HT-29 (cell line): ENCODE measurements at regions not wholly inside any gene's neighbourhood (a gene's known extent, or its start where the extent isn't known, plus 50 kb on each side); places are given as distances from the start of the nearest gene placed in this dataset.

Experiments
- DNase-seq: peaks from one replicate; pipeline ENCODE4 v3.0.0-alpha.2; 2015; ENCODE audit warnings: low spot score

DNA sequence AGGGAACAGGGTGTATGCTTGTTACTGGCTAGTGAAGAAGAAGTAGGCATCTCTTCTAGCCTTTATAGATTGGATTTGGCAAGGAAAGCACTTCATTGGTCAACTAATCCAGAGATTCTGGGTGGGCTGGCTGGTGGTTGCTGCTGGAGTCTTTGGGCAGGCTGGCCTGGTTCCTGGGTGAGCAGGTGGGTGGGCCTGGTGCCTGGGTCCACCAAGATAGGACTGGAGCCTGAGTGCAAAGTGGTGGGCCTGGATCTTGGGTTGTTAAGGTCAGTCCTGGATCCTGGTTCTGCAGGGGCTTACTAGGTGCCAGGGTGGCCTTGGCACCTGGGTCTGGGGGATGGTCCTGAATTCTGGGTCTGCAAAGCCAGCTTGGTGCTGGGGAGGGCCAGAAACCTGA is 482.4 kb upstream of the GHITM start:
- no peak for DNase-seq

DNA sequence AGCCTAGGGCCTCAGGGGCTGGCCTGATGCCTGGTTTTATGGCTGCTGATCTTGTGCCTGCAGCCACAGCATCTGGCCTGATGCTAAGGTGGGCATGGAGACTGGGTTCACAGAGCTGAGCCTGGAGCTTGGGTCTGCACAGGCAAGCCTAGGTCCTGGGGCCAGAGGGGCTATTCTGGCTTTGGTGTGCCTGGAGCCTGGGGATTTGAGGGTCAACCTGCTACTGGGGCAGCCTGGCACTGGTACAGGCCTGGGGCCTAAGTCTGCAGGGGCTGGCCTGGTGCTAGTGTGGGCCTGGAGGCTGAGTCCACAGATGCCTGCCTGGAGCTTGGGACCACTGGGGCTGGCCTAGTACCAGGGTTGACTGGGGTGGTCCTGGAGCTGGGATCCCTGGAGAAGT is 481.8 kb upstream of the GHITM start:
- no peak for DNase-seq

DNA sequence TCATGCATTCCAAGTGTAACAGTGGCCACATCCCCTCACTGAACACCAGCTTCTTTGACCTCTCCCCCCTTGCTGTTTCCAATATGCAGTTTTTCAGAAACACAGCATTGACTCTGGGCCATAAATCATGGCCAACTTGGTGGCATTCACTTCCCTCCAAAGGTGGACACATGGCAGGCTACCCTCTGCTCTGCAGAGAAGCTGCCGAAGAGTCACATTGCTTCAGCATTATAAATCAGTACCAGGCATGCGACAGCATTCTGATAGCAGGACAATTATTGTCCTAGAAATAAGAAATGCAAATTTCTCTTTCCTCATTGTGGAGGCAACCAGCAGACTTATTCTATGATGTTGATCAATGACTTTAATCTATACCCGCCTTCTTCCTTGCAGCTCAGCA is 475.4 kb upstream of the GHITM start:
- no peak for DNase-seq

DNA sequence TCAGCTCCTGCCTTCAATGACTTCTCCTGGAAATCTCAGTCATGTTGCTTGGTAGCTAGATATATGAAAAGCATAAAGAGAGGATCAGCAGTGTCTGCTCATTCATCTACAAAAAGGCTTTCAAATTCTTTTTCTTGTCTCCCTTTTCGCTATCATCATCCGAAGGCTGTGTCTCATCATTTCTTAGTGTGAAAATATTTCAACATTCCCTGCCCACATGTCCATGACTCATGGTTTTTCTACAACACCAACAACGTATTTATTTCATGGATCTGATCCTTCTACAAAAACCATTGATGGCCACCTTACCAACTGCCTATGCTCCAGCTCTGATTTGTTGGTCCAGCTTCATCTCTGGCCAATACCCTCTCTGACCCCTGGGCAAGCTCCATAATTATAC is 472.5 kb upstream of the GHITM start:
- DNase-seq = no peak

DNA sequence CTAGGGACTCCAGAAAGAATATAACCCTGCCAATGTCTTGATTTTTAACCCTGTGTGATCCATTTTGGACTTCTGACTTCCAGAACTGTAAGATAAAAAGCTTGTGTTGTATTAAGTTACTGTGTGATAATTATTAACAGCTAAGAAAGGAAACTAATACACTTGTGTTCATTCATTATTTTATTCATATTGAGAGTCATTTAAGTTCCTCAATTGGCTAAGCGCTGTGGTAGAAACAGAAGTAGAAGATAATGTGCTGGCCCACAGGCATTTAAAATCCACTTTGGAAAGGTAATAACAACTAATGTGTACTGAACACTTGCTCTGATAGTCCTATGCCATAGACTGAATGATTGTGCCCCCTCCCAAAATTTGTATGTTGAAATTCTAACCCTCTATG is 471.7 kb upstream of the GHITM start:
- DNase-seq = no peak

DNA sequence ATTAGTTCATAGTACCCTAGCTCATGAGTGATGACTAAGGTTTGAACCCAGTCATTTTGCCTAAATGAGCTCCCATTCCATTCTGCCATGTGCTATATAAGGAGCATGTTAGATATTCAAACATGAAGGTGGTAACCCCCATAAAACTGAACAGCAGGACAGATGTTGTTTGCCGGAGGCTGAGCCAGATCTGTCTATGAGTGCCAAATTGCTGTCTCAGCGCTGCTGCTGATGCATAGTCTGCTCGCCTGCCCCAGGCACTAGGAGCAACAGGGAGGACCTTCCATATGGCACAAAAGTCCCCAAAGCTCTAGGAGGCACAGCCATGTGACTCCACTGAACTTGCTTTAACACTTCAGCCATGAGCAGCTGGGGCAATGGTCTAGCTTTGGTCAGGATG is 466.0 kb upstream of the GHITM start:
- no peak for DNase-seq

DNA sequence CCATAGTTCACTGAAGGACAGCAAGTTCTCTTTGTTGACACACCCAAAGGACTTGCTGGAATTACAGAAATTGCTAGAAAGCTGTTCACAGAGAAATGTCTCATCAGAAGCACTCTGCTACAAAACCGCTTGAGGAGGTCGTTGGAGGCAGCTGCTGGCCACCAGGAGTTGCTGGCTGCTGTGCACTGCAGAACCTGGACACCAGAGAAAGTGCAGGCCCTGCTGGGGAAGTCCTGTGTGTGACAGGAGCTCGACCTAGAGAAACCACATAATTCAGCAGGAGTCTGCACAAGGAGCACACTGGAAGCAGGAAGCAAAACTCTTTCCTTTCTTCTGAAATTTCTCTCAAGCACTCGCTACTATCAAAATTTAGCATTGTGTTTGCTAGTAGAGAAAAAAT is 461.5 kb upstream of the GHITM start:
- peak; percentile 2 for DNase-seq

DNA sequence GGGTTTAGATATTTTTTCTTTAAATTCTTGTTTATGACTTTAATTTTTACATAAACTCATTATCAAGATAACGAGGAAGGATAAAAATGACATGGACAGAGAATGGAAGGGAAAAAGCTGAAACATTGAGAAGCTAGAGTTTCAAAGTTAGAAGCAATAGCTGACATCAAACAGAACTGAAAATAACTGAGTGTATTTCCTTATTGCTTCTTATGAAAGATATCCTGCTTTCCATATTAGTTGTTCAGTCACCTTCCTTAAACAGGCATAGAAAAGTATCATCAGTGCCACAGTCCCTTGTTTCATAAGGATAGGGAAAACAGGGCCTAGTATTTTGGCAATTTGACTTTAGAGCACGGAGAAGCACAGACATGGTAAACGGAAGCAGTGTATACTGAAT is 460.5 kb upstream of the GHITM start:
- no peak for DNase-seq

DNA sequence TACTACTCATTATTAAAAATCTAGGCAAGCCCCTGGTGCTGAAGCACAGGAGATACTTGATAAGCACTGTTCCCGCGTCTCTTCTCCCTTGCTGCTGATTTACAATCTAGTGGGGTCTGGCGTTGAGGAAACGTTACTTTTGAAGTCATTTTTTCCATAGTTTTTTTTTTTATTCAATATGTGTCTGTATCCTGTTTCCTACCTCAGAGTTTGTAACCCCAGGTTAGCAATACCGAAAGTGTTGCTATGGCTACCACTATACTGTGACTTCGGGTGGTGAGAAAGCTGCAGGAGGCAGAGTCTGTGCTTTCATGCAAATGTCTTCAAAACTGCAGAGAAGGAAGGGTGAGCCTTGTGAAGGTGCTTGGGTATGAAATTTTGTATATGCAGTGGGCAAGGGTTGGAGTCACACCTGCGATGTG is 458.8 kb upstream of the GHITM start:
- DNase-seq = no peak

DNA sequence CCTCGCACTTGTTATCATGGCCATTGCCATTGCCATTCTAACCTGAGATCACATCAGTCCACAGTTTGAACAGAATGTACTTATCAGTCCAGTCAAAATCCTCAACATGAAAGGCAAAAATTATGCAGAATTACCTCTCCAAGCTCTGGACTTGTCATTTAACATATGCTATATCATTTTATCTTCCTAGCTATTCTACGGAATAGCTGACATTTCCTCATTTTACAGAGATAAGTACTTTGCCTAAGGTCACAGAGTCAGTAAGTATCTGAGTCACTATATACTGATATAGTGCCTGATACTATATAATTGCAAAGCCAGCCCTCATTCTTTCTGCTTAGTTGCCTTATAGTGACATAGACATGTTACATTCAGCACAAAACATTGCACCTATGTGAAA is 456.9 kb upstream of the GHITM start:
- DNase-seq = no peak

DNA sequence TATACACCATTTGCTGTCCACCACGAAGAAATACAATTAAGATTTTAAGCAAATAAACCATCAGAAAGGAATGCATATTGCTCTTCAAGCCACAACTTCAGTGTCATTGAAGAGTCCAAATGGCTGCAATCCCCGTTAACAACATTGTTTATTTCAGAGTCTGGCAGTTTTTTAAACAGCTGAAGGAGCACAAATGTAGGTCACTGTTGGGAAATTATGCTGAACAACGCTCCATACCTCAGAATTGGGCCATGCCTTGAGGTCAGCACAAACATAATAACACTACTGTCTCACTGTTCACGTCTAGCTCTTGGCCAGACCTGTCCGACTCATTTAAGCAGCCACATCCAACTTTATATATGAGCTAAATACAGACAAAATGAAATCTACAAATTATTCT is 453.9 kb upstream of the GHITM start:
- no peak for DNase-seq

DNA sequence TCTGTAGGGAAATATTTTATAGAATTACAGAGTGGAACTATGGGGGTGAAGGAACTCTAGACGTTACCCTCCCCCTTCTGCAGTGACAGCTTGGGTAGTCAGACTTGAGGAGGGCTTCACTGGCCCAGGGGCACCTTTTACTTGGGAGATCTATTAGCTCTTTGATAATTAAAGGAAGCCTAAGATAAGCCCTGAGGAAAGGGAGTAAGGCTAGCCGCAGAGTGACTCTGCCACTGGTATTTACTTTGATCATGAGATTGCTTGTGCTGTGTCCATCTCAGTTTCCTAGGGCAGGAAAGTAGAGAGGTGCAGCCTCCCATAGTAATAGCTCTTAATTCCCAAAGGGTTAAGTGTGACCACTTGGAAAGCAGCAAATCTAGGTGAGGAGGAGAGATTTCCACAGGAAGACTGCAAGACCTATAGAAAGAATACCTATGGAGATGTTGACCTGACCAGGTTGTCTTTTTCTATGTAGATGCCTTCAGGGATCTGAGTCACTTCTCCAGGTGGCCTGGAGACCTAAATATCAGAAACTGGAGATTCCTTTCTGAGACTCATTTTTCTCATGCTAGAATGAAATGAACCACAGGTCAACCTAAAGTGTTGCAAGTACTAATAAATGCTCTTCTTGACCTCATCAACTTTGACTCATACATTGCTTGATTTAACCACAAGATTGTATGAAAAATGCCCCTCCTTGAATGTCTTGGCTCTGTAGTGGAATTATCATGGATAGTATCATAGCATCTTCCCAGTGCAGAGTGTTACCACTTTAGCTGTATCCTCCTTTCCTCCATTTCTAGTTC is 447.3 kb upstream of the GHITM start:
- DNase-seq = no peak

DNA sequence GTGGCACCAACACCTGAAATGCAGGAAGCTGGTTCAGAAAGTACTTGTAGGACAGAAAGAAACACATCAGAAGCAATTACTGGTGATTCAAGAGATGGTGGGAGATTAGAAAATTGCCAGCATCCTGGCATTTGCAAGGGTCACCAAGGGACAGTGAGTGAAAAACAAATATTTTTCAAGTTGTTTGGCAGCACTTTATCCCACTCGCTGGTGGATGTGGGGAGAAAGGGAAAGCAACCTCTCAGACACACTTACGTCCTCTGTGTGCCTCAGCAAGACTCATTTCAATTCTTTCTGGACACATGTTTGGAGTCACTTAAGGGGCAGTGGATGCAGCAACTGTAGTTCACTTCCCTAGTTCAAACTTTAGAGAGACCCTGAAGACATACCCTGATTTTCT is 440.4 kb upstream of the GHITM start:
- DNase-seq = no peak

DNA sequence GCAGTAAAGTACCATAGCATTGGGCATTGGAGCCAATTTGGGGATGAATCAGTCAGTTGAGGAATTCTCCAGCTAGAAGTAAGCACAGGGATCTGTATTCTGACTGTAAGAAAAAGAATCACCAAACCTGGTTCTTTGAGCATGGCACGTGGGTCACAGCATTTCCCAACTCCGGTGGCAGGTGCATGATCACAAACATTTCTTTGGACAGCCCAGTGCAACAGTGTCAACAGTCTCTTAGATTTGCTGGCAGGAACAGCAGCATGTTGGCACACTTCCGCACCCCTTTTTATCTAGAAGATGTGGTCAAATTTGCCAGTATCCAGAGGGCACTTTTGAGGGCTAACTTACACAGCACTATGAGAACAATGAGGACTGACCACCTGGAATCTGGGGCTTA is 437.5 kb upstream of the GHITM start:
- DNase-seq = no peak

DNA sequence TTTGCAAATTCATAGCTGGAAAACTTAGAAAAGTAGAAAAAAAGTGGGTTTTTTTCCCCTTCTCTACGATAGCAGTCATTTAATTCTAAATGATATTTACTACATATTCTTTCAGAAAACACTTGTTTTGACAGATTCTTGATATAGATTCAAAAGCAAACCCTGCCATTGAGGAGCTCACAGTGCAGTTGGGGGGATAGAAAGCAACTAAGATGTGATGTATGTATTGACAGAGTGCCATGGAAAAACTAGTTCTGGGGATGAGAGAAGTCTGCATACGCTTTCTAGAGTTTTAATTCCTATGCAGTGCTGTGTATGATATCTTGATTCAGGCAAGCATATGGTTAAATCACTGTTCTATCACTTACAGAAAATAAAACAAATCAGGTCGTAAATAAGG is 436.6 kb upstream of the GHITM start:
- no peak for DNase-seq

DNA sequence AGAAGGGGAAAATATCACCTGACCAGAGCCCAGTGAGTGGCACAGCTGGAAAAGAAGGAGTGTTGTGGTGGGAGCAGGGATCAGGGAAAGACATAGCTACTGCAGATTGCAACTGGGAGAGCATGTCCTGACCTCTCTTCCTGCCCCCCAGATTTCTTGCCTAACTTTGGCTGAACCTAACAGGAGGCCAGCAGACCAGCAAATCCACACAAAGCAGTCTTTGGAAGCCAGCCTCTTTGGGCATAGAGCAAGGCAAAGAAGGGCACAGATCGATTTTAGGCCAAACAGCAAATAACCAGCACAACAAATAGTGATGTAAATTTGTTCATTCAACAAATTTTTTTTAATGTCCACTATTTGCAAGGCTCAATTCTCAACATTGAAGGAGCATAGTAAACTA is 433.2 kb upstream of the GHITM start:
- no peak for DNase-seq

DNA sequence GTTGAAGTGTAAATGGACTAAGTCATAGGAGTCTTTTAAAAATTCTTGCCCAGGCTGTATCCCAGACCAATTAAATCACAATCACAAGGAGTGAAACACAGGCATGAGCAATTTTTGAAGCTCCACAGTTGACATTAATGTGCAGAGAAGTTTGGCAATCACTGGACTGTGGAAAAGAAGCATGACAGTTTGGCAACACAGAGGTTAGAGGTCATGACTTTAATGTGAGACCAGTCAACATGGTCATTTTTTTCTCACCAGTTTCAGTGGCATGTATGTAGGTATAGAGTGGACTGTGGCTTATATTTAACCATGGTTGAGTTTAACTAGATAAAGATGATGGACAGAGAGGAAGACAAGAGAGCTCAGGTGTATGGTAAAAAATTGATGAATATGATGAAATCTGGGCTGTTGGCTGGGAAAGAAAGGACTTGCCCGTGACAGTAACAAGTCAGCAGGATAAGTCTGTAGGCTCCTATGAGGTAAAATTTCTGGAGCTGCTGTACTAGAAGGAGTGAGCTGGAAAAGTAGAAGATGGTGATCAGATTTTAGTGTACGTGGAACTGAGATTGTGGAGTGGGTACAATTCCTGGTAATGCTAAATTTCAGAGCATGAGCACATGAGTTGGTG is 432.2 kb upstream of the GHITM start:
- DNase-seq = no peak

DNA sequence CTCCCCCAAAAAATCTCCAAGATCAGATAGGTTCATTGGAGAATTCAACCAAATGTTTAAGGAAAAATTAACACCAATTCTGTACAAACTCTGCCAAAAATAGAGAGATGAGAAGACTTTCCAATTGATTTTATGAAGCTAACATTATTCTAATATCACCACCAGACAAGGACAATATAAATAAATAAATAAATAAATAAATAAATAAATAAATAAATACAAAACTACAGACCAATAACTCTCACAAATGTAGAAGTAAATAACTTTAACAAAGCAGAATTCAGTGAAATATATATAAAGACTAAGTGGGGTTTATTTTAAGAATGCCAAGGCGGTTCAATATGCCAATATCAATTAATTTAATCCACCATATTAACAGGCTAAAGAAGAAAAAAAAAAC is 425.9 kb upstream of the GHITM start:
- DNase-seq = no peak

DNA sequence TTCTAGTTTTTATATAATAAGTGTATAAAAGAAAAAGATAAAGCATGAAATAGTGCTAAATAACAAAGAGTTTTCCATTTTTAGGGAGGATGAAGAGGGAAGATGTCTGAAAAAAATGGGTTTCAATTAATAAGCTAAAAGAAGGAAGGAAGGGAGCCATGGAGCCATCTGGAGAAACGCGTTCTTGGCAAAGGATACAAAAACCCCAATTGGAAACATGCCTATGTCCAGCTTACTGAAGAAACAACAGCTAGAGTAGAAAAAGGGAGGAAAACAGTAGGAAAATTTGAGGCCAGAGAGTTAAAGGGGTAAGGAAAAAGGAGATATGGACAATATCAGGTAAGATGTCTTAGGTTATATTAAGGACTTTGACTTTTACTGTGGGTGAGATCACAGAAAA is 416.2 kb upstream of the GHITM start:
- DNase-seq = no peak

DNA sequence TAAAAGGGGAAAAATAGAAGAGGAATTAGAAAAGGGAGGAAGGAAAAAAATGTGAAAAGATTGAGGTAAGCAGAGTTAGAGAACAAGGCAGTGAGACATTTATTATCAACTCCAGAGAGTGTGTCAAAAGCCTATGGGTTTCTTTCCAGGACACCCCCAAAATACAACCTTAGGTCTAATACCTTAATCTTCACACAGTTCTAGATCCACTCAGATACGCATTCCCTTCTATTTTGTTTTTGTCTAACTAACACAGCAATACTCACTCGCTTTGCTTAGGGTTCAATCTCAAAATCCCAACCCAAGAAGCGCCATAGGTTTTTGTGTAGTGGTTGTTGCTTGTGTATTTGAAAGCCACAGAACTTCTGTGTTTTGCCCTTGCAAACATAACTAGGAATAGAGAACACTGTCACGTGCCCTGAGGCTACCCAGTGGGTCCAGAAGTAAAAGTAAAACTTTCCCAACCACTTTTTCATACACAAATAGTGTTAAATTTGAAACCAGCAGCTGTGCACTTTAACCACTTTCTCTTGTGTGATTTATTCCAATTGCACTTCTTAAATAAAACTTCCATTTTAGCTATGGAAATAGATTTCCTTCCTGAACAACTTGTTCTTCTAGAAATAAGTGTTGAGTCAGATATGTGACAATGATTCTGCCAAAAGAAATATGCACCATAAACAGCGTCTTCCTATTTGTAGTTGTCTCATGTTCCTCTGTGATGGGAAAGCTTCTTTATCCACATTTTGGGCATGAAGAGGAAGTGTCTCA is 414.7 kb upstream of the GHITM start:
- DNase-seq = no peak

DNA sequence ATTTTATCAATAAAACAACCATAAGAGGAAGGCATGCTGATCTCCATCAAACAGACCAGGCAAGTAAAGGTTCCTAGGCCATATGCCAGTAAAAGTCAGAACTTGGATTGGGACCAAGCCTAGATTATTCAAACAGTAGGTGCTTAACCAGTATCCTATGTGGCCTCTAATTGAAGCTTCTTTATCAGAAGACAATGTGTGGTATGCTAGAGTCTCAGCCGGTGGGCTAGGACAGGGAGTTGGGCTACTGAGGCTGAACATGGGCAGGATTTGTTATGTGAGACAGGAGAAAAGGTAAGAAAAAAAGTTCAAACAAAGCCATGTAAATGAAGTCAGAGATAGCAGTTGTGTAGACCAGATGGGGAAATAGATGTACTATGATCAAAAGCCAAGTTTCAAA is 413.7 kb upstream of the GHITM start:
- DNase-seq = no peak

DNA sequence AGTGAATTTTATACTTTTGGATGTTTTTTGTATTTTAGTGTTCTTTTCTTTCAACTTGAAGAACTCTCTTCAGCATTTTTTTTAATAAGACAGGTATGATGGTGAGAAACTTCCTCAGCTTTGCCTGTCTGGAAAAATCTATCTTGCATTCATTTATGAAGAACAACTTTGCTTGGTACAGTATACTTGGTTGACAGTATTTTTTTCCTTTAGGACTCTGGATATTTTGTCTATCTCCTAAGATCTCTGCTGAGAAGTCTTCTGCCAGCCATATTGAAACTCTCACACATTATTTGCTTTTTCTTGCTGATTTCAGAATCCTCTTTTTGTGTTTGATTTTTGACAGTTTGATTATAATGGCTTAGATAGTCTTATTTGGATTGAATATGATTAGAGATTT is 405.0 kb upstream of the GHITM start:
- no peak for DNase-seq

DNA sequence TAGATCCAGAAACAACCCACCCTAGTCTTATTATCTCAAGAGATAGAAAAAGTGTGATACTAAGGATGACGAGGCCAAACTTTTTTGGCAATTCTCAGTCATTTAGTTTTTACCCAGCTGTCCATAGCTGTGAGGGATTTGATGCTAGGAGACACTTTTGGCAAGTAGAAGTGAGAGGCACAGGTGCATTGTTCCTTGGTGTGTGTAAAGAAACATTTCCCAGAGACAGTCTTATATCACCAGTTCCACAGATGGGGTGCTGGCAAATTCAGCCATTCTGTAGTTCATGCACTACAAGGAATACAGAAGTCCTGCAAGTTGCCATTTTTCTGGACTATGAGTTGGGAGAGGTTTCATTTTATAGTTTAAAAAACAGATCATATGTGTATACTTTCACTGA is 403.3 kb upstream of the GHITM start:
- no peak for DNase-seq
